ENCODE measurements at regions not wholly inside any gene's neighbourhood (a gene's known extent, or its start where the extent isn't known, plus 50 kb on each side); places are given as distances from the start of the nearest gene placed in this dataset.

- Histone ChIP-seq H4K8ac (ENCODE audit: extremely low read depth, insufficient read depth, low read length) (no peak overlapping the region), H3K18ac (ENCODE audit: extremely low read depth, low read length) (no peak overlapping the region), H3K56ac (replicated peaks; ENCODE audit: insufficient read length, low read depth, low read length) (no peak overlapping the region), H2BK12ac (ENCODE audit: low read depth, low read length) (no peak overlapping the region), H3K4me3 (ENCODE audit: extremely low read depth in 1 of 4, insufficient read depth in 2 of 4, low read depth in 3 of 4, low read length in 4 of 4) (no peak overlapping the region), H3K27me3 (replicated peaks in 1 of 4; ENCODE audit: control insufficient read depth in 3 of 4, extremely low read depth in 1 of 4, insufficient read depth in 3 of 4, low read length in 3 of 4) (no peaks in the 10 kb centered on the region), H3K27ac (ENCODE audit: low read depth, low read length) (peak overlapping the region; percentile 3), H3K4me2 (ENCODE audit: insufficient read depth in 1 of 2, low read depth in 2 of 2, low read length in 2 of 2) (peak overlapping the region in 1 of 2 experiments; percentile 17; a peak in 1 of 4 replicates), H3K4me1 (replicated peaks in 1 of 4; ENCODE audit: control insufficient read depth in 3 of 4, insufficient read depth in 4 of 4, low read length in 3 of 4) (peaks cover 1 to 24% (median 15%) of the 10 kb centered on the region in 4 experiments), H3K23me2 (ENCODE audit: low read depth, low read length) (no peaks in the 10 kb centered on the region; the same call in 1 of the 2 replicates), H3K9ac (replicated peaks in 1 of 4; ENCODE audit: extremely low read depth in 1 of 4, low read depth in 3 of 4, low read length in 3 of 4) (no peak overlapping the region; a peak in 1 of 7 replicates), H3K14ac (ENCODE audit: insufficient read length) (no peak overlapping the region), H4K91ac (replicated peaks; ENCODE audit: insufficient read length, low read length) (no peak overlapping the region), H4K20me1 (replicated peaks in 1 of 2; ENCODE audit: control insufficient read depth in 1 of 2, insufficient read depth in 2 of 2, low read length in 2 of 2) (no peaks in the 10 kb centered on the region), H3K9me3 (ENCODE audit: insufficient read depth in 2 of 2, low read depth in 1 of 2, low read length in 1 of 2) (no peaks in the 10 kb centered on the region), H2BK20ac (ENCODE audit: low read length) (no peak overlapping the region), H3K36me3 (ENCODE audit: control insufficient read depth in 2 of 4, insufficient read depth in 4 of 4, low read length in 3 of 4) (no peaks in the 10 kb centered on the region), H2BK5ac (ENCODE audit: low read depth, low read length) (no peak overlapping the region), H4K5ac (ENCODE audit: insufficient read length, low read depth, low read length) (peak overlapping the region; percentile 38), H2BK15ac (ENCODE audit: low read length) (no peak overlapping the region), H3K23ac (ENCODE audit: insufficient read length) (no peak overlapping the region), H2BK120ac (replicated peaks; ENCODE audit: low read depth, low read length) (no peak overlapping the region), H3K79me2 (ENCODE audit: control insufficient read depth in 1 of 2, insufficient read depth in 2 of 2, low read length in 2 of 2) (no peaks in the 10 kb centered on the region), H2AFZ (ENCODE audit: low read length) (peak overlapping the region; percentile 73), H3K79me1 (ENCODE audit: low read depth, low read length) (no peaks in the 10 kb centered on the region), H3K4ac (replicated peaks; ENCODE audit: insufficient read length, low read depth, low read length) (no peak overlapping the region), H2AK5ac (ENCODE audit: low read depth, low read length) (no peak overlapping the region)
- WGBS, 2 experiments (ENCODE audit: extremely low coverage in 1 of 2, insufficient coverage in 1 of 2, insufficient read length in 1 of 2, insufficient replicate concordance in 2 of 2, low coverage in 1 of 2, low lambda C conversion rate in 2 of 2, missing lambda C conversion rate in 1 of 2), result 29% methylated on average over 2 of the region's 2 CpGs; no CpG with 5 or more reads in 1 of the 2 experiments
- no peak for DNase-seq (ENCODE audit: low read depth in 1 of 2, low spot score in 2 of 2)
- FAIRE-seq, result peak; percentile 82
- ChIA-PET CTCF (ENCODE audit: partially characterized antibody) (interaction anchor here (0.6 kb wide), 1 partner anchor 16 kb away, joined by 3 read pairs; no protein-coding TSS in a partner anchor), POLR2A (ENCODE audit: partially characterized antibody) (no interaction called here)
- no peak for TF ChIP-seq ASH2L (IDR thresholded peaks at IDR 0.05; ENCODE audit: low read length)
- TF ChIP-seq HDAC6 (IDR thresholded peaks at IDR 0.05; ENCODE audit: low read depth, low read length), result no peak
- TF ChIP-seq CBX5 (IDR thresholded peaks at IDR 0.05; ENCODE audit: low read depth, low read length), result no peak
- no peak for TF ChIP-seq EGR1 (IDR thresholded peaks at IDR 0.05; ENCODE audit: borderline replicate concordance, low read depth, low read length)
- no peak for TF ChIP-seq ATF3 (IDR thresholded peaks at IDR 0.05; ENCODE audit: insufficient read depth, low read depth, low read length)
- no peak for TF ChIP-seq CBX8 (IDR thresholded peaks at IDR 0.05; ENCODE audit: borderline replicate concordance, low read depth, low read length)
- TF ChIP-seq SP1 (IDR thresholded peaks at IDR 0.05; ENCODE audit: low read depth, low read length), result 0 out of 2 replicates have a peak, but pooled peaks have one; percentile 16
Observed at GRCh38 chr18:24826605-24827004, 366.2 kb downstream of the HRH4 start.
